Suprapubic skin (tissue), 4 donors: ENCODE measurements at regions not wholly inside any gene's neighbourhood (a gene's known extent, or its start where the extent isn't known, plus 50 kb on each side); places are given as distances from the start of the nearest gene placed in this dataset.

Experiments
- DNase-seq, 2 donors: peaks; one replicate each; pipeline ENCODE4 v3.0.0-alpha.2; 2019; ENCODE audit warnings: low spot score in 2 of 2
- H3K27ac ChIP-seq: fragments of 200-600 bp; sonication (generic); one replicate; pipeline ENCODE4 v1.5.1; 2019
- H3K27me3 ChIP-seq: fragments of 200-600 bp; sonication (generic); one replicate; pipeline ENCODE4 v1.5.1; 2019
- H3K36me3 ChIP-seq: fragments of 200-600 bp; sonication (generic); one replicate; pipeline ENCODE4 v1.5.1; 2019
- H3K4me1 ChIP-seq: fragments of 200-600 bp; sonication (generic); one replicate; pipeline ENCODE4 v1.5.1; 2019
- H3K4me3 ChIP-seq: fragments of 200-600 bp; sonication (generic); one replicate; pipeline ENCODE4 v1.5.1; 2019; ENCODE audit warnings: mild to moderate bottlenecking
- H3K9me3 ChIP-seq: fragments of 200-600 bp; sonication (generic); one replicate; pipeline ENCODE4 v1.5.1; 2019
- EP300 ChIP-seq: sonication (generic); formaldehyde crosslinking; IDR thresholded peaks from one replicate; pipeline ENCODE4 v1.6.1; 2017; ENCODE audit warnings: antibody characterized with exemption
- POLR2A ChIP-seq, 2 donors: fragments of 450-650 bp; IDR thresholded peaks; one replicate each; pipeline ENCODE4 v1.6.1; 2017; ENCODE audit warnings: antibody characterized with exemption in 2 of 2, mild to moderate bottlenecking in 2 of 2, moderate library complexity in 2 of 2
- POLR2AphosphoS5 ChIP-seq, 3 donors: sonication (generic); formaldehyde crosslinking; IDR thresholded peaks; one replicate each; pipeline ENCODE4 v1.6.1; 2017; ENCODE audit warnings: antibody characterized with exemption in 3 of 3
- WGBS: methylation state at CpG from one replicate; pipeline ENCODE4 v1.1.5; 2018; 5-methylcytosine and 5-hydroxymethylcytosine counted together
- TF ChIP-seq, protein P1 (sequence below), 2 donors: fragments of 200-600 bp in 1 of 2; fragments of 450-650 bp in 1 of 2; sonication (generic) in 1 of 2; IDR thresholded peaks; one replicate each; pipeline ENCODE4 v1.5.1; 2016 to 2019; ENCODE audit warnings: antibody characterized with exemption in 2 of 2, mild to moderate bottlenecking in 1 of 2, moderate library complexity in 1 of 2

- Histone ChIP-seq H3K27ac (no peak overlapping the region), H3K36me3 (no peaks in the 10 kb centered on the region), H3K27me3 (no peaks in the 10 kb centered on the region), H3K4me3 (no peak overlapping the region), H3K9me3 (no peaks in the 10 kb centered on the region), H3K4me1 (no peaks in the 10 kb centered on the region)
- DNase-seq: no peak
- TF ChIP-seq EP300 (no peak), POLR2AphosphoS5 (IDR thresholded peaks at IDR 0.05) (no peak), POLR2A (IDR thresholded peaks at IDR 0.05) (no peak)
- TF ChIP-seq, protein P1, sequence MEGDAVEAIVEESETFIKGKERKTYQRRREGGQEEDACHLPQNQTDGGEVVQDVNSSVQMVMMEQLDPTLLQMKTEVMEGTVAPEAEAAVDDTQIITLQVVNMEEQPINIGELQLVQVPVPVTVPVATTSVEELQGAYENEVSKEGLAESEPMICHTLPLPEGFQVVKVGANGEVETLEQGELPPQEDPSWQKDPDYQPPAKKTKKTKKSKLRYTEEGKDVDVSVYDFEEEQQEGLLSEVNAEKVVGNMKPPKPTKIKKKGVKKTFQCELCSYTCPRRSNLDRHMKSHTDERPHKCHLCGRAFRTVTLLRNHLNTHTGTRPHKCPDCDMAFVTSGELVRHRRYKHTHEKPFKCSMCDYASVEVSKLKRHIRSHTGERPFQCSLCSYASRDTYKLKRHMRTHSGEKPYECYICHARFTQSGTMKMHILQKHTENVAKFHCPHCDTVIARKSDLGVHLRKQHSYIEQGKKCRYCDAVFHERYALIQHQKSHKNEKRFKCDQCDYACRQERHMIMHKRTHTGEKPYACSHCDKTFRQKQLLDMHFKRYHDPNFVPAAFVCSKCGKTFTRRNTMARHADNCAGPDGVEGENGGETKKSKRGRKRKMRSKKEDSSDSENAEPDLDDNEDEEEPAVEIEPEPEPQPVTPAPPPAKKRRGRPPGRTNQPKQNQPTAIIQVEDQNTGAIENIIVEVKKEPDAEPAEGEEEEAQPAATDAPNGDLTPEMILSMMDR (IDR thresholded peaks at IDR 0.05): no peak
Observed at GRCh38 chr3:148229107-148229506, 468.6 kb upstream of the AGTR1 start.

DNA sequence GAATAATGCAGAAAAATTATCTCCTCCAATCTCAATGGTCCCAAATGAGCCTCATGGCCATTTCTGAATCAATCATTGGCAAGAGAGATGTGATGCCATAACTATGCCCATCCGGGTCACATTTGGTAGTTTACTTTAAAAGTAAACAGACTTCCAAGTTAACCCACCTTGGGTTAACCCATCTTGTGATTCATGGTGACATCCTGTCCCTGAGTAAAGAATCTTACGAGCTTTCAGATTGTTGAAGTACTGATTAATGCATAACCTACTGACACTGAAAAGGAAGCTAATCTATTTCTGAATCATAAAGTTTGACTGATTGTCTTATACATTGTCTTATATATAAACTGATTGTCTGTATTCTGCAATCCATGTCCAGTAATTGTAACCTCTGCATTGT lies 467.2 kb upstream of the AGTR1 start:
- Histone ChIP-seq H3K27me3 (no peaks in the 10 kb centered on the region), H3K36me3 (no peaks in the 10 kb centered on the region), H3K27ac (no peak overlapping the region), H3K4me1 (no peaks in the 10 kb centered on the region), H3K4me3 (no peak overlapping the region), H3K9me3 (no peaks in the 10 kb centered on the region)
- TF ChIP-seq EP300 (no peak), POLR2A (IDR thresholded peaks at IDR 0.05) (no peak), POLR2AphosphoS5 (IDR thresholded peaks at IDR 0.05) (no peak)
- TF ChIP-seq, protein P1 (IDR thresholded peaks at IDR 0.05): no peak
- no peak for DNase-seq
- 98% methylated on average over 2 of the region's 2 CpGs for WGBS

GRCh38 chr3:148232389-148232788 lies 465.3 kb upstream of the AGTR1 start:
- Histone ChIP-seq H3K4me3 (no peak overlapping the region), H3K27ac (no peak overlapping the region), H3K36me3 (no peaks in the 10 kb centered on the region), H3K9me3 (no peaks in the 10 kb centered on the region), H3K27me3 (no peaks in the 10 kb centered on the region), H3K4me1 (no peaks in the 10 kb centered on the region)
- TF ChIP-seq, protein P1 (IDR thresholded peaks at IDR 0.05): no peak
- TF ChIP-seq POLR2AphosphoS5 (IDR thresholded peaks at IDR 0.05) (no peak), EP300 (no peak), POLR2A (IDR thresholded peaks at IDR 0.05) (no peak)
- WGBS: 81% methylated on average over 3 of the region's 3 CpGs
- no peak for DNase-seq

GRCh38 chr3:148233403-148233802 lies 464.3 kb upstream of the AGTR1 start:
- H3K27me3 ChIP-seq: no peaks in the 10 kb centered on the region
- WGBS: 94% methylated on average over 1 of the region's 1 CpG
- DNase-seq: no peak

DNA sequence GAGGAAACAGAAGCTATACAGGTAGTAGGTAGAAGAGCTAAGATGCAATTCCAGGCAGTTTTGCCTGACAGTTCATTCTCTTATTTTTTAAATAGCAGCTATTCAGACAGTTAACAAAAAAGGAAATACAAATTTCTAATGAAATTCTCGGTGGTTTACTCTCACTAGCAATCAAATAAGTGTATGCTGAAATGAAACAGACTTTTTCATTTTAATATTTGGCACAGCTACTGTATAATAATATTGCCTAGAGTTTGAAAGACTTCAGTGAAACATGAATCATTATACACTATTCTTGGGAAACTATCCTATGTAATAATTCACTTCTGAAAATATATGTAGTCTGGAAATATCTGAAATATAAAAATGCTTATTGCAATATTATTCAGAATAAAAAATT lies 463.2 kb upstream of the AGTR1 start:
- H3K36me3 ChIP-seq: no peaks in the 10 kb centered on the region
- TF ChIP-seq POLR2A (IDR thresholded peaks at IDR 0.05) (no peak), EP300 (no peak), POLR2AphosphoS5 (IDR thresholded peaks at IDR 0.05) (no peak)
- TF ChIP-seq, protein P1 (IDR thresholded peaks at IDR 0.05): no peak
- no peak overlapping the region for H3K27ac ChIP-seq
- H3K4me3 ChIP-seq: no peak overlapping the region
- no peaks in the 10 kb centered on the region for H3K9me3 ChIP-seq
- no peak for DNase-seq
- H3K27me3 ChIP-seq: no peaks in the 10 kb centered on the region
- 18% methylated on average over 1 of the region's 1 CpG for WGBS
- no peaks in the 10 kb centered on the region for H3K4me1 ChIP-seq

More at GRCh38 chr3:148233403-148233802, 464.3 kb upstream of the AGTR1 start:
- no peak for TF ChIP-seq POLR2AphosphoS5 (IDR thresholded peaks at IDR 0.05)
- TF ChIP-seq, protein P1 (IDR thresholded peaks at IDR 0.05): no peak
- no peak for TF ChIP-seq EP300
- no peak for TF ChIP-seq POLR2A (IDR thresholded peaks at IDR 0.05)
- Histone ChIP-seq H3K4me1 (no peaks in the 10 kb centered on the region), H3K9me3 (no peaks in the 10 kb centered on the region), H3K27ac (no peak overlapping the region), H3K4me3 (no peak overlapping the region), H3K36me3 (no peaks in the 10 kb centered on the region)
